Heart right ventricle (tissue), 16 donors: ENCODE measurements at regions not wholly inside any gene's neighbourhood (a gene's known extent, or its start where the extent isn't known, plus 50 kb on each side); places are given as distances from the start of the nearest gene placed in this dataset.

Experiments
- ATAC-seq, 8 donors: fragments of 200-7000 bp; cut with Tn5 transposase; one replicate each; pipeline ENCODE4 v1.9.1; 2020; ENCODE audit warnings: mild to moderate bottlenecking in 8 of 8, moderate library complexity in 8 of 8, moderate number of reproducible peaks in 1 of 8
- DNase-seq, 2 donors: peaks; one replicate each; pipeline ENCODE4 v3.0.0-alpha.2; 2020
- H3K27ac ChIP-seq, 10 donors: fragments of 200-600 bp; sonication (generic) in 2 of 10; one replicate each; pipeline versions ENCODE4 v1.5.0 to v1.8.0; 2020 to 2022; ENCODE audit warnings: mild to moderate bottlenecking in 3 of 10
- H3K27me3 ChIP-seq, 7 donors: fragments of 200-600 bp; one replicate each; pipeline ENCODE4 v1.8.0; 2021 to 2022; ENCODE audit warnings: mild to moderate bottlenecking in 2 of 7
- H3K36me3 ChIP-seq, 9 donors: fragments of 200-600 bp; sonication (generic) in 1 of 9; one replicate each; pipeline versions ENCODE4 v1.5.0 to v1.8.0; 2020 to 2022; ENCODE audit warnings: mild to moderate bottlenecking in 2 of 9
- H3K4me1 ChIP-seq, 9 donors: fragments of 200-600 bp; sonication (generic) in 1 of 9; one replicate each; pipeline versions ENCODE4 v1.5.0 to v1.8.0; 2020 to 2022; ENCODE audit warnings: mild to moderate bottlenecking in 4 of 9
- H3K4me3 ChIP-seq, 10 donors: fragments of 200-600 bp; sonication (generic) in 2 of 10; one replicate each; pipeline versions ENCODE4 v1.5.0 to v1.8.0; 2020 to 2022; ENCODE audit warnings: mild to moderate bottlenecking in 7 of 10, moderate library complexity in 2 of 10
- H3K9me3 ChIP-seq, 11 donors: fragments of 200-600 bp in 10 of 11; sonication (generic) in 2 of 11; one replicate each; pipeline versions ENCODE4 v1.5.0 to v1.8.0; 2013 to 2022; ENCODE audit warnings: mild to moderate bottlenecking in 2 of 11, control low read depth in 1 of 11, moderate library complexity in 1 of 11
- WGBS, 2 donors: extraction: QIAGEN DNeasy Blood & Tissue Kit; methylation state at CpG; one replicate each; pipeline ENCODE4 v1.1.7; 2013; ENCODE audit warnings: inconsistent platforms in 1 of 2; 5-methylcytosine and 5-hydroxymethylcytosine counted together
- intact Hi-C, 10 donors: fragments of 100-400 bp; cut with DNase I; formaldehyde crosslinking; loops; one replicate each; pipeline versions ENCODE4 v1.11.1 to v1.14.2; 2022
- TF ChIP-seq, protein P1 (sequence below), 9 donors: fragments of 200-600 bp; sonication (generic) in 2 of 9; IDR thresholded peaks; one replicate each; pipeline versions ENCODE4 v1.5.0 to v1.8.0; 2021 to 2022; ENCODE audit warnings: antibody characterized with exemption in 9 of 9, mild to moderate bottlenecking in 5 of 9, moderate library complexity in 1 of 9
- donor health status: Arrhythmogenic right ventricular cardiomyopathy.
- donor health status: ischemic (EF 13 %, LVEDD 7.1; RV severe dilation, severe dysfunction).
- donor health status: healthy with polysubstance abuse.
- donor health status: DM: no; HTN: yes; CAD: no.
- donor health status: DM: no; HTN: no; CAD: no.
- donor health status: ischemic (EF 25% LVEDD 6.9; RV normal size, moderate dysfunction).
- donor health status: ischemic (EF 25% LVEDD 5.7; RV mildly dilated, moderate dysfunction).
- donor health status: healthy.
- donor health status: DM: yes; HTN: yes; CAD: no.
- donor health status: Ischemic cardiomyopathy.
- donor health status: ischemic (EF 35%, LVEDD 5.7; RV mildly dilated, moderate dysfunction).
- donor health status: nonischemic (EF 11% LVEDD 7.7; RV severe dilation, severe dysfunction).
- donor health status: DM: yes; HTN: yes; CAD: no.
- donor health status: PGD.
- donor health status: ischemic (EF 29% LVEDD 5.4; RV normal size, mild dysfunction).
- donor health status: nonischemic (EF 23%, LVEDD 6.1; RV moderate dilation, normal function).

DNA sequence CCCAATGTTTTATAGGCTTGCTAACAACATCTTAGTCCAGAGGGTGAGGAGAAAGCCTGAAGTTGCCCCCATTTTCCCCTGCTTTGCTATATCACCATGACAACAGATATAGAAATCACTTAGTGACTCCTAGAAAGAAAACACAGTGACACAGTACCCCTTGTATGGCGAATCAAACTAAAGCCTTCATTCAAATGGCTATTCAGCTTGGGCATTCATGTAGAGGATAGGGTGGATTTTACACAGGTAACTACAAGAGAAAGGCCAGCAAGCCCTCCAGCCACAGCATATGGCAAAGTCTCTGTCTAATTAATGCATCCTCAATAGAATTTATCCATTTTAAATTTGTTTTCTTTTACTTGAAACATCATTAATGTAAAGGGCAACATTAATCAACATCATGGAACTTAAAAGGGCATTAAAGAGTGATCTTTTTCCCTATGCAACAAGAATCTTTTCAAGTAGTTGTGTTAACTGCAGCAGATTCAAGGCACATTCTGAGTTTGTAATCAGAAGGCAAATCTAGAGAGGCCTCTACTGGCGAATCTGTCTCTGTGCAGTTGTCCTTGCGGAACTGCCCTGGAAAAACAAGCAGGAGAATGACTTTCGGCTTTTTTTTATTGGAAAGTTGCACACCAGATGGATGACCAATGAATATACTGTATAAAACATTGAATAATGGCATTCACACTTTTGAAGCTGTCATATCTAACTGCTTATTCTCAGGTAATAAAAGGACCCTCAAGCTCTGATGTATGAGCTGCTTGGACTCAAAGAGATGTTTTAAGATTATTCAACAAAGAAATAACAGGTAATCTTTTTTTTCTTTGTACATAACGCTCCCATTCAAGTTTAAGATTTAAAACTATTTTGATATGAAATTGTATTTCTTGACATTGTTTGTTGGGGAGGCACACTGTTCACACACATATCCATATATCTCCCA lies 621.7 kb upstream of the AGTR1 start:
- TF ChIP-seq, protein P1, sequence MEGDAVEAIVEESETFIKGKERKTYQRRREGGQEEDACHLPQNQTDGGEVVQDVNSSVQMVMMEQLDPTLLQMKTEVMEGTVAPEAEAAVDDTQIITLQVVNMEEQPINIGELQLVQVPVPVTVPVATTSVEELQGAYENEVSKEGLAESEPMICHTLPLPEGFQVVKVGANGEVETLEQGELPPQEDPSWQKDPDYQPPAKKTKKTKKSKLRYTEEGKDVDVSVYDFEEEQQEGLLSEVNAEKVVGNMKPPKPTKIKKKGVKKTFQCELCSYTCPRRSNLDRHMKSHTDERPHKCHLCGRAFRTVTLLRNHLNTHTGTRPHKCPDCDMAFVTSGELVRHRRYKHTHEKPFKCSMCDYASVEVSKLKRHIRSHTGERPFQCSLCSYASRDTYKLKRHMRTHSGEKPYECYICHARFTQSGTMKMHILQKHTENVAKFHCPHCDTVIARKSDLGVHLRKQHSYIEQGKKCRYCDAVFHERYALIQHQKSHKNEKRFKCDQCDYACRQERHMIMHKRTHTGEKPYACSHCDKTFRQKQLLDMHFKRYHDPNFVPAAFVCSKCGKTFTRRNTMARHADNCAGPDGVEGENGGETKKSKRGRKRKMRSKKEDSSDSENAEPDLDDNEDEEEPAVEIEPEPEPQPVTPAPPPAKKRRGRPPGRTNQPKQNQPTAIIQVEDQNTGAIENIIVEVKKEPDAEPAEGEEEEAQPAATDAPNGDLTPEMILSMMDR (IDR thresholded peaks at IDR 0.05): peak in 7 of 9 donors; percentile 44 to 62 (median 57)

DNA sequence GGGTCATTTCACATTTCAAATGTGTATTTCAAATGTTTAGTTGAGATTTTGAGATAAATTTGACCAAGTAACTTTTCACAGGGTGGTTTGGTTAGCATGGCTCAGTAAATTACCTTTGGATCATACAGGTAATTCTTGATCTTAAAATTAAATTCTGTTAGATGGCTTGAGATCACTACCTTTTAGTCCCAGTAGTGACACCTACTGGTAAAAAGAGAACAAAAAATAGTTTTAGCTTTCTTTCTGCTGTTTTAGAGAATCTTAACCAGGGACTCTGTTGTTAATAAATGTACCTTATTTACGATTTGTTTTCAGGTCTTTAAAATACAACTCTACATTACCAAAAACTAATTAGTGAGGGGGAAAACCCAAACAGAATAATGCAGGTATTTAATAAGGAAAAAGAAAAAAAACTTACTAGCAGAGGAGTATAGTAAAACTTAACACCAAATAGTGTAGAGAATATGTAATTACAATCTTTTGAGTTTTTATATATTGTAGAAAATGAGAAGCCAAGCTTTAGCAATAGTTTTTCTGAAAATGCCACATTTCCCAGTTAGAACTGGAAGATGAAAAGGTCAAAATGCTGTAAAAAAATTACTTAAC lies 620.3 kb upstream of the AGTR1 start:
- Histone ChIP-seq H3K27me3 (peaks cover 0 to 2% (median 0%) of the 10 kb centered on the region in 7 donors), H3K36me3 (no peaks in the 10 kb centered on the region), H3K27ac (no peak overlapping the region), H3K4me3 (no peak overlapping the region), H3K9me3 (no peaks in the 10 kb centered on the region), H3K4me1 (peaks cover 0 to 7% (median 0%) of the 10 kb centered on the region in 9 donors)
- TF ChIP-seq, protein P1 (IDR thresholded peaks at IDR 0.05): peak in 8 of 9 donors; percentile 27 to 69 (median 54)
- DNase-seq (no peak), ATAC-seq (no peak)
- 9 to 14% methylated on average over 1 of the region's 1 CpG for WGBS, 2 donors
- intact Hi-C loops: no loop called here

More for the DNA sequence above, 621.7 kb upstream of the AGTR1 start:
- DNase-seq: no peak
- no peak overlapping the region for H3K27ac ChIP-seq
- no peak overlapping the region for H3K4me3 ChIP-seq
- peaks cover 0 to 2% (median 0%) of the 10 kb centered on the region in 7 donors for H3K27me3 ChIP-seq
- WGBS, 2 donors: 54 to 56% methylated on average over 5 of the region's 5 CpGs
- no peaks in the 10 kb centered on the region for H3K36me3 ChIP-seq
- H3K9me3 ChIP-seq: no peaks in the 10 kb centered on the region
- intact Hi-C loops: no loop called here
- peaks cover 0 to 7% (median 0%) of the 10 kb centered on the region in 9 donors for H3K4me1 ChIP-seq
- ATAC-seq: no peak

DNA sequence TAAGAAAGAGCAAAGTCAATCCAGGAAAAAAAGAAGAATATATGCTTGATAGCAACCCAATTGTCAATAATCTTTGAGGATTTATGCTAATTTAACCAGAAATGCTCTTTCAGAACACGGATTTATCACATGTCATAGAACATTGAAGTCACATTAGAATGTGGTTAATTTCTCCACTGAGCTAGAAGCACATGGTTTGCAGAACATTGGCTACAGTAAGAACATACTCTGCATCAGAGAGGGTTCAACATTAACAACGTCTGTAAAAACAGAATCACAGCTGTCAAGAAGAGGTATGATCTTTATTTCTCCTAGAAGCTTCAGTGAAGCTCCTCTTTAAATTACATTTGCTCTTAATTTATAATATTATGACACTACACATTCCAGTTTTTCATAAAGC lies 619.7 kb upstream of the AGTR1 start:
- intact Hi-C loops: no loop called here
- peaks cover 0 to 2% (median 0%) of the 10 kb centered on the region in 7 donors for H3K27me3 ChIP-seq
- H3K9me3 ChIP-seq: no peaks in the 10 kb centered on the region
- H3K4me3 ChIP-seq: no peak overlapping the region
- no peak overlapping the region for H3K27ac ChIP-seq
- no peak for DNase-seq
- WGBS, 2 donors: 79 to 85% methylated on average over 2 of the region's 2 CpGs
- TF ChIP-seq, protein P1 (IDR thresholded peaks at IDR 0.05): no peak
- peaks cover 0 to 7% (median 0%) of the 10 kb centered on the region in 9 donors for H3K4me1 ChIP-seq
- no peaks in the 10 kb centered on the region for H3K36me3 ChIP-seq
- no peak for ATAC-seq

DNA sequence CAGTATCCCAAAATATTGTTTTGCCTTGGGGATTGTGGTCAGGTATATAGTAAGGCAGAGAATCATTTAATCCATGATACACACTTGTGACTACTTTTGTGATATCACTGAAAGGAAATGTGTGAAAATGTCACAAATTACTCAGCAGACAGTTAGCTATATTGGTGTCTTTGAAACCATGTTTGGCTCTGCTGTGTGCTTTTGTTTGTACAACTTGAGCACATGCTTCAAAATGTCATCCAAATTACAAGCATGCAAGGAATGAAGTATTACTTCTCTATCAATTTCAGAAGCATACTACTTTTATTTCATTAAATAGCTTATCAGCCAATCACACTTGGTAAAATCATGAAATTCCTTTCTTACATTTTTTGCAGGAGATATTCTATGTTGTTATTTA lies 619.0 kb upstream of the AGTR1 start:
- Histone ChIP-seq H3K4me1 (peaks cover 0 to 7% (median 0%) of the 10 kb centered on the region in 9 donors), H3K27ac (no peak overlapping the region), H3K36me3 (no peaks in the 10 kb centered on the region), H3K9me3 (no peaks in the 10 kb centered on the region), H3K27me3 (peaks cover 0 to 2% (median 0%) of the 10 kb centered on the region in 7 donors), H3K4me3 (no peak overlapping the region)
- TF ChIP-seq, protein P1 (IDR thresholded peaks at IDR 0.05): no peak
- intact Hi-C loops: no loop called here
- DNase-seq (no peak), ATAC-seq (no peak)
